Transverse colon (tissue), 4 donors: ENCODE measurements at regions not wholly inside any gene's neighbourhood (a gene's known extent, or its start where the extent isn't known, plus 50 kb on each side); places are given as distances from the start of the nearest gene placed in this dataset.

Source experiments
- DNase-seq: peaks from one replicate; pipeline ENCODE4 v3.0.0-alpha.2; 2019
- H3K27ac ChIP-seq, 4 donors: fragments of 200-600 bp; sonication (generic); 2 replicates each; pipeline ENCODE4 v1.5.1; 2016 to 2018; ENCODE audit warnings: inconsistent platforms in 4 of 4
- H3K27me3 ChIP-seq: fragments of 200-600 bp; sonication (generic); 2 replicates; pipeline ENCODE4 v1.5.1; 2017; ENCODE audit warnings: inconsistent platforms
- H3K36me3 ChIP-seq, 4 donors: fragments of 200-600 bp; sonication (generic); 2 replicates each; pipeline ENCODE4 v1.5.1; 2017 to 2019; ENCODE audit warnings: inconsistent platforms in 4 of 4
- H3K4me1 ChIP-seq, 4 donors: fragments of 200-600 bp; sonication (generic); 2 replicates each; pipeline ENCODE4 v1.5.1; 2017 to 2020; ENCODE audit warnings: inconsistent platforms in 4 of 4
- H3K4me3 ChIP-seq, 4 donors: fragments of 200-600 bp; sonication (generic); 1 replicate in 1 of 4; 2 replicates in 3 of 4; pipeline versions ENCODE4 v1.5.1 to v1.6.1; 2017 to 2019; ENCODE audit warnings: inconsistent platforms in 4 of 4
- H3K9me3 ChIP-seq, 2 donors: fragments of 200-600 bp; sonication (generic); 2 replicates each; pipeline ENCODE4 v1.5.1; 2017 to 2019; ENCODE audit warnings: inconsistent platforms in 2 of 2
- EP300 ChIP-seq: sonication (generic); formaldehyde crosslinking; IDR thresholded peaks from one replicate; pipeline ENCODE4 v1.6.1; 2017; ENCODE audit warnings: antibody characterized with exemption, low read depth
- POLR2A ChIP-seq: fragments of 450-650 bp; IDR thresholded peaks from one replicate; pipeline ENCODE4 v1.6.1; 2016; ENCODE audit warnings: antibody characterized with exemption, mild to moderate bottlenecking, moderate library complexity
- POLR2AphosphoS5 ChIP-seq, 3 donors: sonication (generic); formaldehyde crosslinking; IDR thresholded peaks; one replicate each; pipeline ENCODE4 v1.6.1; 2016; ENCODE audit warnings: antibody characterized with exemption in 3 of 3
- WGBS, 2 donors: methylation state at CpG; one replicate each; pipeline ENCODE4 v1.1.5; 2018; ENCODE audit warnings: low coverage in 1 of 2; 5-methylcytosine and 5-hydroxymethylcytosine counted together
- in situ Hi-C, 4 donors: fragments of 200-750 bp; cut with MboI; loops; one replicate each; pipeline versions ENCODE4 v1.15.0 to v1.15.1; 2017; ENCODE audit warnings: low sequenced_read_pairs in 3 of 4, low pct_ligation_motif_present in 1 of 4, low pct_unique_long_range_greater_than_20kb in 1 of 4
- intact Hi-C: fragments of 100-400 bp; cut with DNase I; formaldehyde crosslinking; loops from one replicate; pipeline ENCODE4 v1.15.1; 2023; ENCODE audit warnings: low total_unique reads
- TF ChIP-seq, protein P1 (sequence below), 5 experiments: fragments of 200-600 bp in 3 of 5; fragments of 450-650 bp in 2 of 5; sonication (generic) in 3 of 5; IDR thresholded peaks; 1 replicate in 2 of 5; 2 replicates in 3 of 5; pipeline ENCODE4 v1.5.1; 2016 to 2017; ENCODE audit warnings: antibody characterized with exemption in 5 of 5, inconsistent platforms in 3 of 5, mild to moderate bottlenecking in 2 of 5, moderate library complexity in 1 of 5

DNA sequence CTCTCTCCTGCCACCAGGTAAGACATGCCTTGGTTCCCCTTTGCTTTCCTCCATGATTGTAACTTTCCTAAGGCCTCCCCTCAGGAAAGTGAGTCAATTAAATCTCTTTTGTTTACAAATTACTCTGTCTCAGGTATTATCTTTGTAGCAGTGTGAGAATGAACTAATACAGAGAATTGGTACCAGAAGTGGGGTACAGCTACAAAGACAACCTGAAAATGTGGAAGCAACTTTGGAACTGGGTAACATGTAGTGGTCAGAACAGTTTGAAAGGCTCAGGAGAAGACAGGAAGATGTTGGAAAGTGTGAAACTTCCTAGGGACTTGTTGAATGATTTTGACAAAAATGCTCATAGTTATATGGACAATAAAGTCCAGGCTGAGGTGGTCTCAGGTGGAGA, 97.2 kb downstream of the FAM170A start:
- in situ Hi-C loops: loop anchor here in 1 of 4 donors (25.0 kb wide), 1 partner anchor 239 kb away; no protein-coding TSS in a partner anchor
- no peak for DNase-seq
- H3K27me3 ChIP-seq: no peaks in the 10 kb centered on the region
- no peaks in the 10 kb centered on the region for H3K4me1 ChIP-seq
- no peak overlapping the region for H3K27ac ChIP-seq
- H3K36me3 ChIP-seq: no peaks in the 10 kb centered on the region
- H3K4me3 ChIP-seq: no peak overlapping the region
- TF ChIP-seq POLR2AphosphoS5 (IDR thresholded peaks at IDR 0.05) (no peak), EP300 (no peak)
- intact Hi-C loops: no loop called here
- H3K9me3 ChIP-seq: no peaks in the 10 kb centered on the region

DNA sequence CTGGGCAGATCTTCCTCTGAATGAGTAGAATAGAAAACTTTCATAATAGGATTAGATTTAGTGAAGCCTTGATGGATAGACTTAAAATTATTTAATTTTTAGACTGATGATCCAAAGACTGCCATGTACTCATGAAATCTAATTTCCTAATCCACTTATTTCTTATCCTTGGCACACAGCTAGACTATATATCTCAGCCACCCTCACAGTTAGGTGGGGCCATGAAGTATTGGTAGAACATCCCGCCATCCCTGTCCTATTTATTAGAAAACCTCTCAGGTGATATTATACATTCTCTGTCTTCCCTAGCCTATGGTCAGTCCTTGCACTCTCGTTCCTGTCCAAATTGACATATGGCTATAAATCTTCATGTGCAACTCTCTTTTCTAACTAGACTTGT, 110.9 kb downstream of the FAM170A start:
- no peak overlapping the region for H3K4me3 ChIP-seq
- DNase-seq: no peak
- no peak overlapping the region for H3K27ac ChIP-seq
- no peaks in the 10 kb centered on the region for H3K27me3 ChIP-seq
- TF ChIP-seq EP300: no peak
- TF ChIP-seq, protein P1, sequence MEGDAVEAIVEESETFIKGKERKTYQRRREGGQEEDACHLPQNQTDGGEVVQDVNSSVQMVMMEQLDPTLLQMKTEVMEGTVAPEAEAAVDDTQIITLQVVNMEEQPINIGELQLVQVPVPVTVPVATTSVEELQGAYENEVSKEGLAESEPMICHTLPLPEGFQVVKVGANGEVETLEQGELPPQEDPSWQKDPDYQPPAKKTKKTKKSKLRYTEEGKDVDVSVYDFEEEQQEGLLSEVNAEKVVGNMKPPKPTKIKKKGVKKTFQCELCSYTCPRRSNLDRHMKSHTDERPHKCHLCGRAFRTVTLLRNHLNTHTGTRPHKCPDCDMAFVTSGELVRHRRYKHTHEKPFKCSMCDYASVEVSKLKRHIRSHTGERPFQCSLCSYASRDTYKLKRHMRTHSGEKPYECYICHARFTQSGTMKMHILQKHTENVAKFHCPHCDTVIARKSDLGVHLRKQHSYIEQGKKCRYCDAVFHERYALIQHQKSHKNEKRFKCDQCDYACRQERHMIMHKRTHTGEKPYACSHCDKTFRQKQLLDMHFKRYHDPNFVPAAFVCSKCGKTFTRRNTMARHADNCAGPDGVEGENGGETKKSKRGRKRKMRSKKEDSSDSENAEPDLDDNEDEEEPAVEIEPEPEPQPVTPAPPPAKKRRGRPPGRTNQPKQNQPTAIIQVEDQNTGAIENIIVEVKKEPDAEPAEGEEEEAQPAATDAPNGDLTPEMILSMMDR (IDR thresholded peaks at IDR 0.05): no peak
- TF ChIP-seq POLR2A: no peak
- TF ChIP-seq POLR2AphosphoS5 (IDR thresholded peaks at IDR 0.05): no peak
- 71 to 83% methylated on average over 1 to 2 of the region's 2 CpGs for WGBS, 2 donors
- intact Hi-C loops (no loop called here), in situ Hi-C loops (loop anchor here in 1 of 4 donors (25.0 kb wide), 1 partner anchor 253 kb away; no protein-coding TSS in a partner anchor)
- no peaks in the 10 kb centered on the region for H3K36me3 ChIP-seq
- no peaks in the 10 kb centered on the region for H3K4me1 ChIP-seq
- H3K9me3 ChIP-seq: no peaks in the 10 kb centered on the region

DNA sequence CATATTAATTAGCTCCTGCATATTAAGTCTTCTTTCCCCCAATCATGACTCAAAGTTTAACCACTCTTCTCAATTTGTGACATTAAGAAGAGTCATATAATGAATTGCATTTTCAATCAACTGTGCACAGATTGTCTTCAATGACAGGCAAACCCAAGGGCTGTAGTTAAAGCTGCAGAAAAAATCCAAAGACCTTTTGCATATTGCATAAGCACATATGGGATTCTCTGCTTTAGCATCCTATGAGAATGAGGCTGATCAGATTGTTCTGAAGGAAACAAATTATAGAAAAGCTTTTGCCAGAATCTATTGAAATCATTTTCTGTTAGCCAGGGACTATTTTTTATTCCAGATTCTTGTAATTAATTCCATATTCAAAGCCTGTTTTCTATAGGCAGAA, 112.3 kb downstream of the FAM170A start:
- no peak for DNase-seq
- Histone ChIP-seq H3K9me3 (no peaks in the 10 kb centered on the region), H3K27ac (no peak overlapping the region), H3K27me3 (no peaks in the 10 kb centered on the region), H3K36me3 (no peaks in the 10 kb centered on the region), H3K4me1 (no peaks in the 10 kb centered on the region), H3K4me3 (no peak overlapping the region)
- in situ Hi-C loops: loop anchor here in 1 of 4 donors (25.0 kb wide), 1 partner anchor 254 kb away; no protein-coding TSS in a partner anchor
- TF ChIP-seq EP300: no peak
- no peak for TF ChIP-seq POLR2A
- TF ChIP-seq, protein P1 (IDR thresholded peaks at IDR 0.05): no peak
- TF ChIP-seq POLR2AphosphoS5 (IDR thresholded peaks at IDR 0.05): no peak
- intact Hi-C loops: no loop called here

DNA sequence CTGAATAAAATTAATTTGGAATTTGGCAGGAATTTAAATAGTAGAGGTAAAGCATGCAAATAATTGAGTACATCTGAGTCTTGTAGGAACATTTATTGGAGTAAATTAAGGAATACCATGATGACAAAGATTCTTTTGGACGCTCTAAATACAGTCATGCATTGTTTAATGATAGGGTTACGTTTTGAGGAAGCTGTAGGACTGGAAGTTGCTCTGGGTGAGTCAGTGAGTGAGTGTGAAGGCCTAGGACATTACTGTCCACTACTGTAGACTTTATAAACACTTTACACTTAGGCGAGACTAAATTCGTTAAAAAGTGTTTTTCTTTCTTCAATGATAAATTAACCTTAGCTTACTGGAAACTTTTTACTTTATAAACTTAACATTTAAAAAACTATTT, 113.0 kb downstream of the FAM170A start:
- no peak overlapping the region for H3K27ac ChIP-seq
- H3K4me3 ChIP-seq: no peak overlapping the region
- no peaks in the 10 kb centered on the region for H3K36me3 ChIP-seq
- TF ChIP-seq, protein P1 (IDR thresholded peaks at IDR 0.05): no peak
- TF ChIP-seq EP300: no peak
- no peak for TF ChIP-seq POLR2AphosphoS5 (IDR thresholded peaks at IDR 0.05)
- TF ChIP-seq POLR2A: no peak
- no peak for DNase-seq
- intact Hi-C loops: no loop called here
- in situ Hi-C loops: loop anchor here in 1 of 4 donors (25.0 kb wide), 1 partner anchor 255 kb away; no protein-coding TSS in a partner anchor
- H3K27me3 ChIP-seq: no peaks in the 10 kb centered on the region
- H3K9me3 ChIP-seq: no peaks in the 10 kb centered on the region
- H3K4me1 ChIP-seq: no peaks in the 10 kb centered on the region
- 58 to 79% methylated on average over 4 of the region's 4 CpGs for WGBS, 2 donors

DNA sequence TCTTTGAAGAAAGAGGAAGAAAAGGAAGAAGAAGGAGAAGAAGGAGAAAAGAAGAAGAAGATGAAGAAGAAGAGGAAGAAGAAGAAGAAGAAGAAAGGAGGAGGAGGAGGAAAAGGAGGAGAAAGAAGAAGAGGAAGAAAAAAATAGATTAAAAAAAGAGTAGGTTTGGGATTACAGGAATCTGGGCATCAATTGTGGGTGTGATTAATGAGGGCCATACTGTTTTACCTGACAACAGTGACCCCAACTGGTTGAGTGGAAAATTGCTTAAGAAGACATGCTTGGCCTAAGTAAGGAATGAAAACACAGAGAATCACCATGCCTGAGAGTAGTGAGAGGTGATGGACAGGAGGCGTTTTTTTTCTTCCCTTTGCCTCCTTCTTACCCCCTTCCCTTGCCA, 114.6 kb downstream of the FAM170A start:
- WGBS, 2 donors: 13 to 33% methylated on average over 1 of the region's 1 CpG

More for the DNA sequence above, 114.6 kb downstream of the FAM170A start:
- no peak overlapping the region for H3K27ac ChIP-seq
- no peaks in the 10 kb centered on the region for H3K36me3 ChIP-seq
- no peaks in the 10 kb centered on the region for H3K4me1 ChIP-seq
- no peak overlapping the region for H3K4me3 ChIP-seq
- TF ChIP-seq POLR2AphosphoS5 (IDR thresholded peaks at IDR 0.05) (no peak), EP300 (no peak)
- TF ChIP-seq, protein P1 (IDR thresholded peaks at IDR 0.05): peak; percentile 15 to 43 (median 30)
- intact Hi-C loops (no loop called here), in situ Hi-C loops (loop anchor here in 1 of 4 donors (25.0 kb wide), 1 partner anchor 257 kb away; no protein-coding TSS in a partner anchor)
- DNase-seq: no peak
- H3K9me3 ChIP-seq: no peaks in the 10 kb centered on the region
- H3K27me3 ChIP-seq: no peaks in the 10 kb centered on the region
